HCT116 (cell line): ENCODE measurements at regions not wholly inside any gene's neighbourhood (a gene's known extent, or its start where the extent isn't known, plus 50 kb on each side); places are given as distances from the start of the nearest gene placed in this dataset.

Experiments used
- CTCF ChIP-seq, 3 experiments: fragments of 200-600 bp in 1 of 3; sonication (generic) in 1 of 3; IDR thresholded peaks in 2 of 3; conservative IDR thresholded peaks in 1 of 3; 2 replicates each; pipeline ENCODE4 v1.5.1; 2012 to 2017; ENCODE audit warnings: low read depth in 2 of 3, low read length in 2 of 3, antibody characterized with exemption in 1 of 3, borderline replicate concordance in 1 of 3, control low read depth in 1 of 3, mild to moderate bottlenecking in 1 of 3, mixed read lengths in 1 of 3, mixed run types in 1 of 3, moderate library complexity in 1 of 3; ENCODE audit not compliant: insufficient read depth in 1 of 3
- REST ChIP-seq: IDR thresholded peaks from 2 replicates; pipeline ENCODE4 v1.6.1; 2012; ENCODE audit warnings: low read depth

- TF ChIP-seq CTCF (IDR thresholded peaks at IDR 0.05 in 2 of 3, conservative IDR thresholded peaks at IDR 0.05 in 1 of 3; ENCODE audit: borderline replicate concordance in 1 of 3, insufficient read depth in 1 of 3, low read depth in 2 of 3, low read length in 2 of 3): no peak
- no peak for TF ChIP-seq REST
Measured at GRCh38 chr11:41716862-41717261, 257.4 kb upstream of the LRRC4C start.
